NB4 (cell line): ENCODE measurements at regions not wholly inside any gene's neighbourhood (a gene's known extent, or its start where the extent isn't known, plus 50 kb on each side); places are given as distances from the start of the nearest gene placed in this dataset.
"Not testable (repeated sequence)": the region's sequence is repeated elsewhere in the genome, so short reads cannot be mapped to it uniquely, and the experiment has no call there.

Source experiments
- DNase-seq: peaks from one replicate; pipeline ENCODE4 v3.0.0; 2010; ENCODE audit warnings: low read depth
- H3K4me3 ChIP-seq: one replicate; pipeline ENCODE4 v1.5.1; 2011; ENCODE audit warnings: mild to moderate bottlenecking, low read depth, low read length, moderate library complexity
- CTCF ChIP-seq: IDR thresholded peaks from one replicate; pipeline ENCODE4 v1.5.1; 2012; ENCODE audit warnings: low read depth, low read length
- MAX ChIP-seq: IDR thresholded peaks from 2 replicates; pipeline ENCODE4 v1.6.1; 2011; ENCODE audit warnings: low read depth, low read length
- MYC ChIP-seq: IDR thresholded peaks from 2 replicates; pipeline ENCODE4 v1.6.1; 2011; ENCODE audit warnings: low read depth, low read length
- POLR2A ChIP-seq: IDR thresholded peaks from 2 replicates; pipeline ENCODE4 v1.6.1; 2011; ENCODE audit warnings: mild to moderate bottlenecking; ENCODE audit not compliant: insufficient read length; ENCODE audit errors: extremely low read depth

DNA sequence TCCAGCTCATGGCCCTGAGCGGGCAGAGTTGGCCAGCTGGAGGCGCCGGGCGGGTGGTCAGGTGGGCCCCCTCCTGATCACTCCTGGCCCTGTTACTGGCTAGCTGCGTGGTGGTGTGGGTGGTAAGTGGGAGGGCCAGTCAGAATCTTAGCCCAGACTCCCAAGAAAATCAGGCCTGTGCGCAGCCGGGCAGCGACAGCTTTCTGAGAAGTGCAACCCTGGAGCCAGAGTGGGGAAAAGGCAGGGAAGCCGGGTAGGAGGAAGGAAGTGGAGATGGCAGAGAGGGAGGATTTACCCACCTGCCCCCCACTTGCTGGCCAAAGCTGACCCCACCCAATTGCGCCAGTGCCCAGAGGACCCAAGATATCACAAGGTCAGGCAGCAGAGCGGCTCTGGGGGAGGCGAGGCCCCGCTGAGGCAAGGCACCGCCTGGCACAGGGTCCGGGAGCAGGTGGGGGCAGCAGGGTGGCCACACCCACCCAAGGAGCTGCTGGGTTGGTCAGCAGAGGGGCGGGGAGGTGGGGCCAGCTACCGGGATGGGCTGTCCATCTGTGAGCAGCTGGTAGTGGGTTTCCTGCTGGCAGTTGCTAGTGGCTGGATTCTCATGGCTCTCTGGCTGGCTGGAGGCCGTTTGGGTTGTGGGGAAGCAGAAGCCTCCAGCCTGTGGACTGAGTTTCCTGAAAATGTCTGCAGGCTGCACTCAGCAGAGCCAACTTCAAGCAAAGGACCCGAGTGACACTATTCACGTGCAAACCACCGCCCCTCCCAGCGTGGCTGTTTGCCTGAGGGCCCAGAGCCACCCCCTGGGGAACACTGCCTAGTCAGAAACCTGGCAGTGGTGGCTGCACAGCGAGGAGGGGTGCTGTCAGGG lies 196.4 kb downstream of the IGLL1 start:
- TF ChIP-seq MYC (no peak), POLR2A (no peak), CTCF (no peak)
- DNase-seq: peak; percentile 25
- H3K4me3 ChIP-seq: no peak overlapping the region

- TF ChIP-seq CTCF: no peak
- no peak for TF ChIP-seq POLR2A
- TF ChIP-seq MYC: no peak
- no peak for TF ChIP-seq MAX
- DNase-seq: no peak
- no peak overlapping the region for H3K4me3 ChIP-seq
These were observed 197.5 kb downstream of the IGLL1 start for GRCh38 chr22:23382428-23383218.

DNA sequence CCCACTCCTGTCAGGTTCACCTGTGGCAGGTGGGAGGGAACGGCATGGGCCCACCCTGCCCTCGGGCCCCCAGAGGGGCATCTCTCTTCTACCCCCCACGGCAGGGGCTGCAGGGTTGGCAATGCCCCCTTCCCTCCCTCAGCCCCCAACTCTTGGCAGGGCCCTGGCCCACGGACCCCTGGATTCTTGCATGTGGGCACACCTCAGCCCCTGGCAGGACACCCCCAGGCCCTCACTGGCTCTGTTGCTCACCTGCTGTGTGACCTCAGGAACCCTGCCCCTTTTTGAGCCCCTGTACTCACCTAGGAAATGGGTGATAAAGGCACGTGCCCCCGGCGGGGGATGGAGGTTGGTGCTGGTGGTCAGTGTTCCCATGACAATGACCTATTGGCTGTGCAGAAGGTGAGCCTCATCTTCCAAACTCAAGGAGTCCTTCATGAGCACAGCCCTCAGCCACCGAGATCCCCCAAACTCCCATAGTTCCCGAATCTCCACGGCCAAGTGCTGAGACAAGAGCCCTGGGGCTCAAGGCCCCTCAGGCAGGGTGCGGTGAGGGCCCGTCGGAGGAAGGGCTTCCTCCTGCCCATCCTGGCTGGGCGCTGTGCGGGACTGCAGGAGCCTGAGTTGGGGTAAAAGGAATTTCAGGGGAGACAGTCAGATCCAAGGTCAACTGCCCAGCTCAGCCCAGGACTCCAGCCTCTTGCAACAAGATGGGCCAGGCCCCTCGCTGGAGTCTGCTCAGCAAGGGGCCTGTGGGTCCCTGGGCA lies 198.2 kb downstream of the IGLL1 start:
- no peak for DNase-seq
- TF ChIP-seq MYC (no peak), MAX (no peak), POLR2A (no peak), CTCF (no peak)
- no peak overlapping the region for H3K4me3 ChIP-seq

DNA sequence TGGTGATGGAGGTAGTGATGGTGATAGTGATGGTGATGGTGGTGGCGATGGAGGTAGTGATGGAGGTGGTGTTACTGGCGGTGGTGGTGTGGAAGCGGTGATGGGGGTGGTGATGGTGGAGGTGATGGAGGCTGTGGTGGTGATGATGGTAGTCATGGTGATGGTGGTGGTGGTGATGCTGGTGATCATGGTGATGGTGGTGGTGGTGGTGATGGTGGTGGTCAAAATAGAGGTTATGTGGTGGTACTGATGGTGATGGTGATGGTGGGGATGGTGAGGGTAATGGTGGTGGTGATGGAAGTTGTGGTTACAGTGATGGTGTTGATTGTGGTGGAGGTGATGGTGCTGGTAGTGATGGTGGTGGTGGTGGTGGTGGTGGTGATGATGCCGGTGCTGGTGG lies 199.2 kb downstream of the IGLL1 start:
- DNase-seq: no peak
- TF ChIP-seq MAX: no peak
- no peak overlapping the region for H3K4me3 ChIP-seq

DNA sequence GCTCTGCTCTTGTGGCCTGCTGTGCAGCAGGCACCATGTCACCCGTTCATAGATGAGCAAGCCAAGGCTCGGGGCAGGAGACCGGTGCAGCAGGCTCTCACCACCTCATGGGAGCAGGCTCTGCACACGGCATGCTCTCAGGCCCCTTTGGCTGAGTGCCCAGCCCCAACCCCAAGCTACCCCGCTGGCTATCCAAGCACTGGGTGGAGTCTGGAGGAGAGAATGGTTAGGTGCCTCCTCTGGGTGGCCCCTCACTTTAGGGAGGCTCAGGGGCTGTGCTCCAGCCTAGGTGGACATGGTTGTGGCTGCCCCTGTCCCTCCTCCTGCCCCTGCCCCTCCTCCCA lies 199.9 kb downstream of the IGLL1 start:
- H3K4me3 ChIP-seq: no peak overlapping the region
- no peak for DNase-seq
- TF ChIP-seq CTCF (no peak), POLR2A (no peak), MYC (no peak), MAX (no peak)

DNA sequence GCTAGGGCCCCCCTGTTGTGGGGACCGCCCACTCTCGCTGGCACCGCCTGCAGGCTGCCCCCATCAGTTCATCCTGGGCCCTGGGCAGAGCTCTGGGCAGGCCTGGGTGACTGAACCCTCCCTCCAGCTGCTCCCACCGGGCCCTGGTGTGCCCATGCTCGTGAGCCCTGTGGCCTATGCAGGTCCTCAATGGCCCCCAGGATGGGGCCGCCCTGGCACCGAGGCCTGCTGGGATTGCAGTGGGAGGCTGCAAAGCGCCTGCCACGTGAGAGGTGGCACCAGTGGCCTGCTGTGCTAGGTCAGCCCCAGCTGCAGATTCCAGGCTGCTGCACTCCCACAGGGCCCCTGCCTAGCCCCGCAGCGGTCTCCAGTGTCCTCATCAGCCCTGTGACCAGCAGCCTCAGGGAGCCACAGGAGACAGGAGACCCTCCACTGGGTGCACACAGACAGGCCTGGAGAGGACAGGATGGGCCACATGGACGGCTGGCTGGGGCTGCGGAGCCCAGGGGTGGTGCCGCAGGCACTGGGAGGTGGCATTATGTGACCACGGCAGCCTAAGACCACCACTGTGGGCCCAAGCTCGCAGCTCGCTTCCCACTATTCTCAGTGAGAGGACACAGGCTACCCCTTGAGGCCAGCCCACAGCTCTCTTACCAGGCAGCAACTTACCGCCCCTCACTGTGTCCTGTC lies 199.4 kb downstream of the BCR start:
- not testable (repeated sequence) for H3K4me3 ChIP-seq, DNase-seq
